ENCODE measurements at regions not wholly inside any gene's neighbourhood (a gene's known extent, or its start where the extent isn't known, plus 50 kb on each side); places are given as distances from the start of the nearest gene placed in this dataset.

DNA sequence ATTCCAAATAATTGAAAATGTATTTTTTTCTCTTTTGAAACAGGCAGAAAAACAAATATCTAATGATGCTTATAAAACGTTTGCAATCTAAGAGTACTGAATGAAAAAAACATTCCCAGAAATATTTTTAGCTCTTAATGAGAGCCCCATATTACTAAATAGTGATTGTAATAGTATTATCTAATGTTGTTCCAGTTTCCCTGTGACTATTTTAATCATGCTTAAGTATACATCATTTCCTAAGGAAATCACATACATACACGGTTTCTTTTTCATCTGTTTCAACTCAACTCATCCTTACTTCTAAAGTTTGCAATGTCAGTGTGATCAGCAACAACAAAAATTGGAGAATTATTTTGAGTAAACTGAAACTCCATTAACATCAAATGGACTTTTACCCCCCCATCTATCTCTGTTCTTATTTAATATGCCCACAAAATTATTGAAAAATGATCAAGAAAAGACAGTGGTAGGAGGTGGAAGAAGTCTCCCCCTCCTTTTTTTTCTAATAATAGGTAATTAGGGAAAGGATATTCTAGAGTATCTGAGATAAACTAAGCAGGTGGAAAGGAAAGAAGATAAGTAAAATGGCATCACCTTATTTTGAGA is 530.1 kb upstream of the ATP2B1 start:
- ChIA-PET POLR2A (no interaction called here), CTCF (no interaction called here)
- DNase-seq (no peak), ATAC-seq (ENCODE audit: low read depth) (no peak)
- Mint-ChIP-seq H3K4me1 (peaks cover 5% of the 10 kb centered on the region), H3K27me3 (peaks cover 7% of the 10 kb centered on the region), H3K27ac (no peak overlapping the region), H3K4me3 (no peak overlapping the region), H3K9me3 (no peaks in the 10 kb centered on the region), H3K36me3 (ENCODE audit: low read depth) (no peaks in the 10 kb centered on the region)
- TF ChIP-seq, protein P1, sequence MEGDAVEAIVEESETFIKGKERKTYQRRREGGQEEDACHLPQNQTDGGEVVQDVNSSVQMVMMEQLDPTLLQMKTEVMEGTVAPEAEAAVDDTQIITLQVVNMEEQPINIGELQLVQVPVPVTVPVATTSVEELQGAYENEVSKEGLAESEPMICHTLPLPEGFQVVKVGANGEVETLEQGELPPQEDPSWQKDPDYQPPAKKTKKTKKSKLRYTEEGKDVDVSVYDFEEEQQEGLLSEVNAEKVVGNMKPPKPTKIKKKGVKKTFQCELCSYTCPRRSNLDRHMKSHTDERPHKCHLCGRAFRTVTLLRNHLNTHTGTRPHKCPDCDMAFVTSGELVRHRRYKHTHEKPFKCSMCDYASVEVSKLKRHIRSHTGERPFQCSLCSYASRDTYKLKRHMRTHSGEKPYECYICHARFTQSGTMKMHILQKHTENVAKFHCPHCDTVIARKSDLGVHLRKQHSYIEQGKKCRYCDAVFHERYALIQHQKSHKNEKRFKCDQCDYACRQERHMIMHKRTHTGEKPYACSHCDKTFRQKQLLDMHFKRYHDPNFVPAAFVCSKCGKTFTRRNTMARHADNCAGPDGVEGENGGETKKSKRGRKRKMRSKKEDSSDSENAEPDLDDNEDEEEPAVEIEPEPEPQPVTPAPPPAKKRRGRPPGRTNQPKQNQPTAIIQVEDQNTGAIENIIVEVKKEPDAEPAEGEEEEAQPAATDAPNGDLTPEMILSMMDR (IDR thresholded peaks at IDR 0.05): no peak
- intact Hi-C loops (cut with micrococcal nuclease): no loop called here

DNA sequence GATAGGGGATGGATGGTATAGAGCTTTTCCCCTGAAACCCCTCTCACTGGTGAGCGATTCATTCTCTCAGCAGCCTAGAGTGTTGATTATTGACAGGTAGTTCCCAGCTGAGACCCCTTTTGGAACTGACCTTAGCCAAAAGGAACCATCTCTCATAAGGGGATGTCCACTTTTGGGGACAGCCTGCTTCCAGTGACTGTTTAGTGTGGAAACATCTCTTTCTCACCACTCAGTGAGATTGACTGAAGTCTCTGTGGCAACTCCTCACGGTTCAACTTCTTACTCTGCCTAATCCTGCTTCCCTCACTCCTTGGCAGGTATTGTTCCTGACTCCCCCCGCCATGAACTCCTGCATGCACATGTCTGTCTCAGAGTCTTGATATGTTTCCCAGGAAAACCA is 529.2 kb upstream of the ATP2B1 start:
- Mint-ChIP-seq H3K4me1 (no peaks in the 10 kb centered on the region), H3K36me3 (ENCODE audit: low read depth) (no peaks in the 10 kb centered on the region), H3K9me3 (no peaks in the 10 kb centered on the region), H3K27ac (no peak overlapping the region), H3K27me3 (peaks cover 7% of the 10 kb centered on the region), H3K4me3 (no peak overlapping the region)
- POLR2A ChIA-PET: no interaction called here
- CTCF ChIA-PET: no interaction called here
- intact Hi-C loops (cut with micrococcal nuclease): no loop called here
- DNase-seq (no peak), ATAC-seq (ENCODE audit: low read depth) (no peak)
- TF ChIP-seq, protein P1 (IDR thresholded peaks at IDR 0.05): no peak

DNA sequence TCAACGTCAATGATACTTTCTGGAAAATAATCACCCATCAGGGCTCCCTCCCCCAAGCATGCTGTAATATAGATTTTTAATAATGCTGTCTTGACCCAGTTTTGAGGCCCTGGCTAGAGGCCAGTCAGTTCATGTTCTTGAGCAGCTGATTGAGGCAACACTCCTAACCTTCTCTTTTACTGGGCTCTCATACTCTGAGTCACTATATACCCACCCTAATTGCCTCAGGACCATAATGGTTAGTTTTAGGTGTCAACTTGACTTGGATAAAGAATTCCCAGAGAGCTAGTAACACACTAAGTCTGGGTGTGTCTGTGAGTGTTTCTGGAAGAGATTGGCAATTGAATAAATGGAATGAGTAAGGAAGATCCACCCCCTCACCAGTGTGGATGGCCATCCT is 527.0 kb upstream of the ATP2B1 start:
- Mint-ChIP-seq H3K9me3 (no peaks in the 10 kb centered on the region), H3K27ac (no peak overlapping the region), H3K4me1 (no peaks in the 10 kb centered on the region), H3K36me3 (ENCODE audit: low read depth) (no peaks in the 10 kb centered on the region), H3K4me3 (no peak overlapping the region), H3K27me3 (peaks cover 7% of the 10 kb centered on the region)
- no peak for ATAC-seq (ENCODE audit: low read depth)
- intact Hi-C loops (cut with micrococcal nuclease): no loop called here
- POLR2A ChIA-PET: no interaction called here
- CTCF ChIA-PET: no interaction called here
- TF ChIP-seq, protein P1 (IDR thresholded peaks at IDR 0.05): no peak
- DNase-seq: no peak

DNA sequence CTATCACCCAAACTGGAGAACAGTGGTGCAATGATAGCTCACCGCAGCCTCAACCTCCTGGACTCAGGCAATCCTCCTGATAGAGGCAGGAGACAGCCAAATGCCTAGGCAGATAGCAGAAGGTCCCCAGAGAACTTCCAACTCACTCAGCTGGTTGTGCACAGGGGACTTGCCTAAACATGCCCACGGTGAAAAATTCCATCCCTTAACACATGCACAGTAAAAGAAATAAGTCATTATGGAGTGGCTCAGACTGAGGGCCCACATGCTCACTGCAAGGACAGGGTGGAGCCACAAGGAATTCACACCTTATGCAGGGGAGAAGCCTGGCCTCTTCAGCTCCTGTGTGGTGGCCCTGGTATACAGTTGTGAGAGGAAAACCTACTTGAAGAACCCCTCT is 525.8 kb upstream of the ATP2B1 start:
- no peak overlapping the region for H3K27ac Mint-ChIP-seq
- CTCF ChIA-PET: no interaction called here

DNA sequence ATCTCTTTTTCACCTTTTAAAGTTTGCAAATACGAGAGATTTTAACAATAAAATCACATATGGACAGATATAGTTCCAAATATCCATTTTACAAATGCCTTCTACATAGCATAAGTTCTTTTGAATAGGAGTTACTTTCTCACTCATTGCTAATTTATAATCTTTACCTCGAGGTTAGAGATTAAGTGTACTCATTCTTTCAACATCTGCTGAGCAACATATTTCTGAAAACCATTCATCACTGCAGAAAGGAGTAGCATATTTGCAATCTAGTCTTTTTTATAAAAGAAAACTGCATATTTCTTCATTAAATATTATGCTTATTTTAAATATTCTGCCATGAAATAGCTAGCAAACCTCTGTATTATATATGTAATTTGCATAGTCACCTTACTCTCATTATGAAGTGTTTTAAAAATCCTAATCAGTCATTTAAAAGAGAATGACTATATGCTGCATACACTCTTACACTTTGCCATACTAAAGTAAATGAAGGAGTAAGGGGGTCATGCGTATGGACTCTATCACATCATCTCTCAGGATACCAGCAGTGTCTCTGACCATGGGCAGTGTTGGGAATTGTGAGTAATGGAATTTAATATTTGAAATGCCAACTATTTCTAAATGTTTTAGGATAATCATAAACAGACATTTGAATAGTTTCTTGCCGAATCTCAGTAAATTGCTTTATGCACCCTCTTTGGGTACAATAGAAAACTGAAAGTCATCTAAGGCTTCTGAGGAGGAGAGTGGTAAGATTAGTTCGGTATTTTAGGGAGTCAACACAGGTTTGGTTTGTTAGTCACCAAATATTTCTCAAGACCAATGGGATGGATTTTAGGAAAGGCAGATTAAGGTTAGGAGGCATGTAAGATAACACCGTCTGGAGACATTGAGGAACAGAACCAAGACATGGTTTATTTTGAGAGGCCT is 524.8 kb upstream of the ATP2B1 start:
- ChIA-PET CTCF (no interaction called here), POLR2A (no interaction called here)
- Mint-ChIP-seq H3K27ac (no peak overlapping the region), H3K4me1 (no peaks in the 10 kb centered on the region), H3K4me3 (no peak overlapping the region), H3K27me3 (peaks cover 7% of the 10 kb centered on the region), H3K36me3 (ENCODE audit: low read depth) (no peaks in the 10 kb centered on the region), H3K9me3 (no peaks in the 10 kb centered on the region)
- TF ChIP-seq, protein P1 (IDR thresholded peaks at IDR 0.05): no peak
- ATAC-seq (ENCODE audit: low read depth) (no peak), DNase-seq (no peak)
- intact Hi-C loops (cut with micrococcal nuclease): no loop called here

More for the DNA sequence above, 525.8 kb upstream of the ATP2B1 start:
- DNase-seq: no peak
- TF ChIP-seq, protein P1 (IDR thresholded peaks at IDR 0.05): no peak
- intact Hi-C loops (cut with micrococcal nuclease): no loop called here
- Mint-ChIP-seq H3K4me1 (no peaks in the 10 kb centered on the region), H3K4me3 (no peak overlapping the region), H3K9me3 (no peaks in the 10 kb centered on the region), H3K36me3 (ENCODE audit: low read depth) (no peaks in the 10 kb centered on the region), H3K27me3 (peaks cover 7% of the 10 kb centered on the region)
- POLR2A ChIA-PET: no interaction called here
- no peak for ATAC-seq (ENCODE audit: low read depth)

Measured in activated B cell treated with CpG ODN at 0.5 μM for 24 hours (primary cell).